HG03565 (cell line): ENCODE measurements at regions not wholly inside any gene's neighbourhood (a gene's known extent, or its start where the extent isn't known, plus 50 kb on each side); places are given as distances from the start of the nearest gene placed in this dataset.
A peak's percentile ranks its signal among the peaks of the same experiment; 100 is the strongest.

Experiments used
- ATAC-seq: cut with Tn5 transposase; IDR thresholded peaks from one replicate; pipeline ENCODE4 v1.9.1; 2021; ENCODE audit warnings: mild to moderate bottlenecking, moderate library complexity; ENCODE audit not compliant: unreplicated experiment

- no peak for ATAC-seq
Observed at GRCh38 chr4:126701756-126702155, 931.0 kb upstream of the INTU start.

- ATAC-seq, result no peak
Observed at GRCh38 chr4:126702747-126703146, 930.0 kb upstream of the INTU start.

- no peak for ATAC-seq
Observed at GRCh38 chr4:126705266-126705665, 927.5 kb upstream of the INTU start.

- no peak for ATAC-seq
Observed at GRCh38 chr4:126708716-126709115, 924.0 kb upstream of the INTU start.

DNA sequence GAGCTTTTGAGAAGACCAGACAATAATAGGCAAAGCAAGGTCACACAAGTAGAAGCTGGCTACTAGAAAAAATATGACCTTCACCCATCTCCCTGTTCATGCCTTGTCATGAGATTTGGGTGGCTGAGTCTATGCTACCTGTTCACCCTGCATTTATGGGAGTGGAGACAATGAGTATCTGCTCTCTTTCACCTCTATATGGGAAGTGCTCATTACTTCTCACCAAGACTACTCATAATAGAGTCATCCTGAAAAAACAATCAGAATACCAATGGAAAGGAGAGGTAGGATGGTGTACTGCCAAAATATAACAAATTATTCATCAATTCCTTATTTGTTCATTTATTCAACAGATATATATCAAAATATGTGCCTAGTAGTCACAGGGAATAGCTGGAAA lies 921.8 kb upstream of the INTU start:
- no peak for ATAC-seq

- no peak for ATAC-seq
Observed at GRCh38 chr4:126715067-126715466, 917.7 kb upstream of the INTU start.

GRCh38 chr4:126715681-126716080 lies 917.1 kb upstream of the INTU start:
- no peak for ATAC-seq

DNA sequence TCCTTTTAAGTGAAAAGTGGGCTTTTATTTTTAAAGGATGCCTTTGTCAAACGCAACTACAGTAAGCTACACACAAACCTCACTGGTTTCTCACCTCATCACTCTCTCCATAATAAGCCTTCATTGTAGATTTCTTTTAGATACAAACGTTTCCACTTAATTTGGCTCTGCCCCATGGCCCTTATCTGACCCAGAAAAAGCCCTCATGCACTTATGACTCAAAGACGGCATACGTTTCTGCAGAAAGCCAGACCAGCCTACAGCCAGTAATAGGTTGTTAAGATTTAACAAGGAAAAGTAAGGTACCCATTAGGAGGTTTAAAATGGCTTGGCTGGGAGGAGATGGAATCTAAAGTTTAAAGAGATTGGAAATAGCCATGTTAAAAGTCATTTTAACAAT lies 914.6 kb upstream of the INTU start:
- no peak for ATAC-seq

DNA sequence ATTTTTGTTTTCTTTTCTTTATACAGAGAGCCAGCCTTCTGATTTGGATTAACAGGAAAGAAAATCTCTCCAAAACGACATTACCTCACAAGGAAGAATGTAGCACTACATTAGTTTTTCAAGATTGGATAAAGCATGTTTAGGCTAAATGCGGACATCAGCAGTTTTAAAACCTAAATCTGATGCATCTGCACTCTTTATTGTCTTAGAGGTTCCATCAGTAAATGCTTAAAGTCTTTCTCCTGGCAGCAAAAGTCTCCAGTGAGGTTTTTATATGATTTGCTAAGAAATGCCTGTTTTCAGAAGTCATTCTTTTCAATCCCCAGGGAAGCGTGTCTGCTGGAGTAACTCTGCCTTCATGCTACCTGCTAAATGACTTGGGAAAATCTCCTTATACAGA lies 912.9 kb upstream of the INTU start:
- no peak for ATAC-seq

GRCh38 chr4:126725906-126726305 lies 906.9 kb upstream of the INTU start:
- no peak for ATAC-seq

- no peak for ATAC-seq
Observed at GRCh38 chr4:126727461-126727860, 905.3 kb upstream of the INTU start.

GRCh38 chr4:126731062-126731461 lies 901.7 kb upstream of the INTU start:
- ATAC-seq, result no peak

- ATAC-seq, result no peak
Observed at GRCh38 chr4:126733301-126733700, 899.5 kb upstream of the INTU start.

DNA sequence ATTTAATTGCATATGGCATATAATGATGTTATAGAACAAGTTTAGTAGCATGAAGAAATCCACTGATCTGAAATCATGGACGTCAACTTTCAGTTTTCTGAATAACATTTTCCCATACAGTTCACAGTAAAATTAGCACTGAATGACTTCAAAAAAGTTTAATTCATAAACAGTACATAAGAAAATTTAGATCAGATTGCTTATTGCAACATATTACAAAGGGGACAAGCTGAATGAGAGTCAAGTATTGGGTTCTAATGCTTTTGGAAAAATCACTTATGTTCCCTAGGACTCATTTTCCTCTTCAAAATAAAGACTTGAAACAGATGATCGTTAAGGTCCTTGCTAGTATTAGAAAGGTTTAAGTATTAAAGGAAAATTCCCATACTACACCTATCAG lies 898.3 kb upstream of the INTU start:
- ATAC-seq, result no peak

- ATAC-seq, result no peak
Observed at GRCh38 chr4:126735294-126736132, 897.2 kb upstream of the INTU start.

- ATAC-seq, result no peak
Observed at GRCh38 chr4:126736133-126736518, 896.6 kb upstream of the INTU start.

GRCh38 chr4:126737899-126738526 lies 894.7 kb upstream of the INTU start:
- ATAC-seq, result no peak

DNA sequence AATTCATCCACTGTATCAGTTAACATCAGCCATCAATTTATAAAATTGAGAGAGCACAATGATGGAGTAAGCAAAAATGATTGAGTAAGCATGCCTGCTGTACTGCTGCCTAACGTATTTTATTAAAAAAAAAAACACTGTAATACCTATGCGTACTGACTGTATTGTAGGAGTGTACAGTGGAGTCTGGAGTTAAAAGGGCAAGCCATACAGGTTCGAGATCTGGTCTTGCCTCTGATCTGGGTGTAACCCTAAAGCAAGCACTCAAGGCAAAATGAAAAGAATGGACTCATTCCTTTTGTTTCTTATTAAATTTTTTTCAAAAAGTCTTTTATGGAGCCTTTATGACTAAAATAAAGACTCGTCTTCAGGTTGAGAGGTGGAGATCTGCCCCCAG lies 894.2 kb upstream of the INTU start:
- ATAC-seq, result no peak

DNA sequence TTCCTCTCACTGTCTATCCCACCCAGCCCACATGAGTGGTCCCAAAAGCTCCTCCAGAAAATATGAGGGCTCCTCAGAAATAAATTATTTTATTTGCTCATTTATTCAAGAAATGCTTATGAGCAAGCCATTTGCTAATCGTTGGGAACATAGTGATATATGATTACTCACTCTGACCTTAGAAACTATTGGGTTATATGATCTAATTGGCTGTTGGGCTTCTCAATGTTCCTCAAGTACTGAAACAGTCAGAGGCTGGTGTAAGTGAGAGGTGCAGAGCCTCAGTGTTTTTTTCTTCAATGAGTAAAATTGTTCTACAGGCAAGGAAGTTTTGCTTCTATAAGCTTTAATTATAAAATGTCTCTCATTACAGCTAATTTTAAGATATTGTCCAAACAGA lies 893.8 kb upstream of the INTU start:
- no peak for ATAC-seq

GRCh38 chr4:126740687-126741086 lies 892.1 kb upstream of the INTU start:
- ATAC-seq, result no peak

- peak; percentile 82 for ATAC-seq
Observed at GRCh38 chr4:126742048-126742447, 890.7 kb upstream of the INTU start.

DNA sequence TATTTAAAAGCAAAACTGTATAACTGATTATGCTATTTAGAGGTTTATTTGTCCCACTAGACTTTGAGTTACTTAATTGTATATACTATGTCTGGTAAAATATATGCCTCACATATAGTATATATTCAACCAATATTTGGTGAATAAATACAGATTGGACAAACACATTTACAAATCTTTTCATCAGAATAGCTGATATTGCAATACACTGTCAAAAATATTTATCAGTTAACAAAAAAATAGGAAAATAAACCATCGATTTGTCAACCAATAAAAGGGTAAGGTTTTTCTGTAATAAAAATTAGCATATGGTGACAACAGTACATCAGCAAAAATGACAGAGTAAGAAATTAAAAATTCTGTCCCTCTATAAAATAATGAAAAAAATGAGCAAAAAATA lies 889.9 kb upstream of the INTU start:
- no peak for ATAC-seq

GRCh38 chr4:126748736-126749135 lies 884.0 kb upstream of the INTU start:
- ATAC-seq, result no peak
